HUES48 (cell line): ENCODE measurements at regions not wholly inside any gene's neighbourhood (a gene's known extent, or its start where the extent isn't known, plus 50 kb on each side); places are given as distances from the start of the nearest gene placed in this dataset.
"Not testable (repeated sequence)": the region's sequence is repeated elsewhere in the genome, so short reads cannot be mapped to it uniquely, and the experiment has no call there.

Source experiments
- H3K27ac ChIP-seq: one replicate; pipeline ENCODE4 v1.7.0; 2013; ENCODE audit warnings: low read depth, low read length, inconsistent platforms
- H3K27me3 ChIP-seq: 2 replicates; pipeline ENCODE4 v1.6.1; 2013; ENCODE audit warnings: mild to moderate bottlenecking, low read length; ENCODE audit not compliant: control insufficient read depth, insufficient read depth
- H3K36me3 ChIP-seq: 2 replicates; pipeline ENCODE4 v1.6.1; 2013; ENCODE audit warnings: low read length; ENCODE audit not compliant: control insufficient read depth, insufficient read depth
- H3K4me1 ChIP-seq: 2 replicates; pipeline ENCODE4 v1.6.1; 2013; ENCODE audit warnings: mild to moderate bottlenecking, low read length; ENCODE audit not compliant: control insufficient read depth, insufficient read depth
- H3K4me3 ChIP-seq: 2 replicates; pipeline ENCODE4 v1.5.1; 2013; ENCODE audit warnings: mild to moderate bottlenecking, low read depth, low read length
- H3K9ac ChIP-seq: 2 replicates; pipeline ENCODE4 v1.6.1; 2013; ENCODE audit warnings: mild to moderate bottlenecking, low read depth, low read length, moderate library complexity
- H3K9me3 ChIP-seq: 2 replicates; pipeline ENCODE4 v1.6.1; 2013; ENCODE audit warnings: low read length; ENCODE audit not compliant: control insufficient read depth, insufficient read depth

DNA sequence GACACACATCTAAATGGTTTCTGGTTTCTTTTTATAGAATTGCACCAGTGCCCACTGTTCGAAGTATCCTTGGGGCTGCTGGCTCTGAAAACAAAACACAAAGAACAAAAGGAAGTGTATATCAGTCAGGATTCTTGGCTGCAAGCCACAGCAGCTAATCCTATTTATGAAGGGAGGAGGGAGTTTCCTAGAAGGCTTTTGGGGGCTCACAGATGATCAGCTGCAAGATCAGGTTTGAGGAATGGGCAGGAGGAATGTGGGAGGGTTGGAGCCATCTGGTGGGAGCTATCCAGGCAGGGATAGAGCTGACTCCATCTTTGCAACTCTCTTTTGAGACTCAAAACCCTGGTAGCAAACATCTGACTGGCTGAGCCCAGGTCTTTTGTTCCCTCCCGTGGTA is 118.3 kb upstream of the EEF2KMT start:
- peaks cover 36% of the 10 kb centered on the region for H3K27me3 ChIP-seq

DNA sequence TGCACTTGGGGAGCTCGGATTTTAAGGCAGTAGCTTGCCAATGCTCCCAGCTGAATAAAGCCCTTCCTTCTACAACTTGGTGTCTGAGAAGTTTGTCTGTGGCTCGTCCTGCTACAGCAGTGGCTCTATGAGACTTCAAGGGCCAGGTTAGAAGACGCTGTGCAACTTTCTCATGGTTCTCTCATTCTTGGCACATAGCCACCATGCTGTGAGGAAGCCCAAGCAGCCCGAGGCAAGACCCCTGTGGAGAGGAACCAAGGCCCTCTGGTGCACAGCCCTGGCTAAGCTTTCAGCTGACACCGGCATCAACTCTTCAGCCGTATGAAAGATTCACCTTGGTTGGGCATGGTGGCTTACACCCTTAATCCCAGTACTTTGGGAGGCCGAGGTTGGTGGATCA is 116.9 kb upstream of the EEF2KMT start:
- Histone ChIP-seq H3K4me3 (no peak overlapping the region), H3K9me3 (no peaks in the 10 kb centered on the region; the same call in 1 of the 2 replicates), H3K9ac (no peak overlapping the region), H3K27me3 (peaks cover 43% of the 10 kb centered on the region), H3K36me3 (no peaks in the 10 kb centered on the region), H3K27ac (no peak overlapping the region), H3K4me1 (peaks cover 19% of the 10 kb centered on the region)

More for the DNA sequence above, 118.3 kb upstream of the EEF2KMT start:
- Histone ChIP-seq H3K4me1 (peaks cover 19% of the 10 kb centered on the region), H3K4me3 (no peak overlapping the region), H3K27ac (no peak overlapping the region), H3K36me3 (no peaks in the 10 kb centered on the region), H3K9me3 (no peaks in the 10 kb centered on the region; the same call in 1 of the 2 replicates), H3K9ac (no peak overlapping the region)

DNA sequence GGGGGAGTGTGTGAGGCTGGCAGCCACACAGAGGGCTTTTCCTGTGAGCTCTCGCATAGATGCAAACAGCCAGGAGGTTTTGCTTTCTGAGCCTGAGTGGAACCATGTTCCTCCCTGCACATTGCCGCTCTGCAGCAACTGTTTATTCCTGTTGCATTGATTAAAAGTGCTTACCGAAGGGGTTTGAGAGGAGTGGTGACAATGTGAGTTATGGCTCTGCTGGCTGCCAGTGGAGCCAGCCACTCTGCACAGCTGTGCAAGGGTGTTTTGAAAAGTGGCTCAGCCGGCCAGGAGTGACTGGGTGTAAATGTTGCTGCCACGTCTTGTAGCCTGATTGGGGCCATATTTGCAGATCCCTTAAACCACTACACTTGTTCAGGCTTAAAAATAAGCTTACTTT is 114.9 kb upstream of the EEF2KMT start:
- peaks cover 43% of the 10 kb centered on the region for H3K27me3 ChIP-seq
- not testable (repeated sequence) for H3K36me3 ChIP-seq, H3K9ac ChIP-seq, H3K27ac ChIP-seq, H3K4me3 ChIP-seq, H3K9me3 ChIP-seq
- H3K4me1 ChIP-seq = peaks cover 19% of the 10 kb centered on the region

DNA sequence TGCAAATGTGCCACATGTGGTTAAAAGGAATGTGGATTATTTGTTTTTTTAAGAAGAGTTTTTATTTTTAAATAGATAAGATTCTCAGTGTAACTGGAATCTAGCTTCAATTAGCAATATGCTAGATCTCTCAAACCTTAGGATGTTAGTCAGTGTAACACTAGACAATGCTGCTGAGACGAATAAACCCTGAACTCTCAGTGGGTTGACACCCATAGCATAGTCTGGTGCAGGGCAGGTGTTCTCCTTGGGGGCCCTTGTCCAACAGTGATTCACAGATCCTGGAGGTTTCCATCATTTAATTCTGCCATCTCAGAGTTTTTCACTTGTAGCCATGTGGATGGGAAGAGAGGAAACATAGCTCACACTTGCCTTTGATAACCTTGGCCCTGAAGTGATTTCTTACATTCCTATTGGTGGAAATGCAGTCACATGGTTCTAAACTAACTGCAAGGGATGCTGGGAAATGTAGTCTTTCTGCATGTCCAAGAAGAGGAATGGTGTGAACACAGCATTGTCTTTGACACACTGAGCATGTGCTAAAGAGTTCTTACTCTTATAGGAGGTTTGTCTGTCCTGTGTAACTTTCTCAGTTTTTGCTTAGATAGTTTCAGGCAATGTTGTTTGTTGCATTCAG is 110.4 kb upstream of the EEF2KMT start:
- not testable (repeated sequence) for H3K4me1 ChIP-seq, H3K36me3 ChIP-seq, H3K27ac ChIP-seq, H3K9ac ChIP-seq, H3K9me3 ChIP-seq, H3K4me3 ChIP-seq
- H3K27me3 ChIP-seq = peaks cover 24% of the 10 kb centered on the region

DNA sequence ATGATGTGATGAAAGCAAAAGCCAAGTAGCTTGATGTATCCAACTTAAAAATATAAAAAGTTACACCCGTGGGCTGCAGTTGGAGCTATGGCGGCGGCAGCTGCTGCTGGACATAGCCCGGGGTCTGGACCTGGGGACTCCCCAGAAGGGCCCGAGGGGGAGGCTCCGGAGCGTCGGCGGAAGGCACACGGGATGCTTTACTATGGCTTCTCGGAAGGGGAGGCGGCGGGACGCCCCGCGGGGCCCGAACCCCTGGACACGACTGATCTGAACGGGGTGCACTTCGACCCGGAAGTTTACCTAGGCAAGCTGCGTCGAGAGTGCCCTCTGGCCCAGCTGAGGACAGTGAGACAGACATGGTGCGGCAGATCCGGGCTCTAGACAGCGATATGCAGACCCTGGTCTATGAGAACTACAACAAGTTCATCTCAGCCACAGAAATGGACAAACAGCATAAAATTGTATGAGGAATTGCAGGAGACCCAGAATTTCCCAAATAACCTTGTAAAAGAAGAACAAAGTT is 109.5 kb upstream of the EEF2KMT start:
- Histone ChIP-seq H3K4me1 (0 out of 2 replicates have a peak, but pooled peaks cover 2% of the 10 kb centered on the region), H3K36me3 (no peaks in the 10 kb centered on the region), H3K27ac (no peak overlapping the region), H3K27me3 (peaks cover 17% of the 10 kb centered on the region), H3K9ac (no peak overlapping the region), H3K9me3 (no peaks in the 10 kb centered on the region; the same call in 1 of the 2 replicates), H3K4me3 (no peak overlapping the region)

DNA sequence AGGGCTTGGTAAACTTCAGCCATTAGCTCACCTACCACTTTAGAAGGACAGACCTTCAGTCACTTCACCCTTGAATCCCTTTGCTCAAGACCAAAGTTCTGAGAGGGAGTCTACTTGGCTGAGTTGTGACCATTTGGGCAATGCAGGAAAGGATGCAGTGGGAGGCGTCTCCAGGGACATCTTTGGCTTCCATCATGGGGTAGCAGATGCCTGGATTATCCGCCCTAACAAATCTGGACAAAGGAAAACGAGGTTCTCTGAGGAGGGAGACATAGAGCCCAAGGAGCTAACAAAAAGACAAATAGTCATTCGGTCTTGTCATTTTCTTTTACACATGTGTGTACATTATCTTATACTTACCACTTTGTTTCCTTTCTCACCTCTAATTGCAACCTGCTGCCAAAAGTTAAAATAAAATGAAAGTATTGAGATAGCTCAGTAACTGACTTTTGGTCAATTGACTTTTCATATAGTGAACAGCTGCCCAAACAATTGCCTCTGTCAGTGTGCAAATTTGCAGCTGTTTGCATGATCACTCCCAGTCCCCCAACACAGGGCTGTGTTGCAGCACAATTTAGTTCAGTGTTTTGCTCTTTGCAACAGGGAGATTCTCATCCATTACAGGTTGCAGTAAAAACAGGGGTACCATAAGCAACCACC is 108.9 kb upstream of the EEF2KMT start:
- H3K9ac ChIP-seq = no peak overlapping the region
- H3K4me3 ChIP-seq = no peak overlapping the region
- H3K27ac ChIP-seq = no peak overlapping the region
- no peaks in the 10 kb centered on the region for H3K4me1 ChIP-seq
- peaks cover 11% of the 10 kb centered on the region for H3K27me3 ChIP-seq
- no peaks in the 10 kb centered on the region for H3K36me3 ChIP-seq
- no peaks in the 10 kb centered on the region; the same call in 1 of the 2 replicates for H3K9me3 ChIP-seq

DNA sequence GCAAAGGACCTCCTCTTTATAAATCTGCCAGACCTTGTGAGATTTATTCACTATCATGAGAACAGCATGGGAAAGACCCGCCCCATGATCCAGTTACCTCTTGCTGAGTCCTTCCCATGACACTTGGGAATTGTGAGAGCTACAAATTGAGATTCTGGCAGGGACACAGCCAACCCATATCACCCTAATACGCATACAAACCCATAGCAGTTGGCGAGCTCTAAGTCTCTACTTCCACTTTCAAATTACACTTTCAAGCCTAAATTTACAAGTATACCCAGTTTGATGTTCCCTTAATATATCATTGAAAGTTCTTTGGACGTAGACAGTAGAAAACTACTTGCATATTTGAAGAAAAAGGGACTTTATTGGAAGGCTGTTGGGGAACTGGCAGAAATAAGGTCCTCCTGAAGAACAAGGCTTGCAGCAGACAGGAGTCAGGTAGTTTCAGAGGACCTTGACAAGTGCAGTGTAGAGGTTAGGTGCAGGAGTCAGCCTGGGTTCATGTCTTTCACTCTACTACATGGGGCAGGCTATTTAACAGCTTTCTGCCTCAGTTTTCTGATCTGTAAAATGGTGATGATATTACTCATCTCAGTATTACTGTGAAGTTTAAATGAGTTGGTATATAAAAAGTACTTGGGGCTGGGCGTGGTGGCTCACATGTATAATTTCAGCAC is 107.9 kb upstream of the EEF2KMT start:
- no peaks in the 10 kb centered on the region; the same call in 1 of the 2 replicates for H3K9me3 ChIP-seq
- H3K4me3 ChIP-seq = no peak overlapping the region
- H3K27me3 ChIP-seq = peaks cover 3% of the 10 kb centered on the region; the same call in 1 of the 2 replicates
- H3K9ac ChIP-seq = no peak overlapping the region
- no peaks in the 10 kb centered on the region for H3K36me3 ChIP-seq
- no peak overlapping the region for H3K27ac ChIP-seq
- no peaks in the 10 kb centered on the region for H3K4me1 ChIP-seq

DNA sequence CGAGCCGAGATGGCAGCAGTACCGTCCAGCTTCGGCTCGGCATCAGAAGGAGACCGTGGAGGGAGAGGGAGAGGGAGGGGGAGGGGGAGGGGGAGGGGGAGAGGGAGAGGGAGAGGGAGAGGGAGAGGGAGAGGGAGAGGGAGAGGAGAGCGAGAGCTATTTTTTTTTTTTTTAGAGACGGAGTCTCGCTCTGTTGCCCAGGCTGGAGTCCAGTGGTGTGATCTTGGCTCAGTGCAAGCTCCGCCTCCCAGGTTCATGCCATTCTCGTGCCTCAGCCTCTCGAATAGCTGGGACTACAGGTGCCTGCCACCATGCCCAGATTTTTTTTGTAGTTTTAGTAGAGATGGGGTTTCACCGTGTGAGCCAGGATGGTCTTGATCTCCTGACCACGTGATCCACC is 106.1 kb upstream of the EEF2KMT start:
- not testable (repeated sequence) for H3K9me3 ChIP-seq, H3K36me3 ChIP-seq, H3K27me3 ChIP-seq, H3K9ac ChIP-seq, H3K4me3 ChIP-seq, H3K4me1 ChIP-seq, H3K27ac ChIP-seq

DNA sequence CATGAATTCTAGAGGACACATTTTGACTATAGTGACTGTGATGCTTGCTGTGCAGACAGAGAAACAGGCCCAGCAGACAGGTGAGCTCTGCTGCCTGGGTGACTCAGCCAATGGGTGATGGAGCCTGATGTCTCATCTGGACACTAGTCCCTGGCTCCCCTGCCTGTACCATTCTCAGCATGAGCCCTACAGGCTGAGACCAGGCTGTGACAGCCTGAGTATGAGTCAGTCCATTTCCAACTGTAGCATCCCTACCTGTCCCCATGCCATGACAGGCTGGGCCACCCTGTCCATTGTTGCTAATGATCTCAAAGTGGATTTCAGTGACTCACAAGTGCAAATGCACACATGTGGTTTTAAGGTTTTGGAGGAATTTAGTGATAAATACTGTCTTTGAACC is 102.5 kb upstream of the EEF2KMT start:
- H3K27me3 ChIP-seq = no peaks in the 10 kb centered on the region
- H3K9ac ChIP-seq = no peak overlapping the region
- no peaks in the 10 kb centered on the region for H3K36me3 ChIP-seq
- H3K4me1 ChIP-seq = no peaks in the 10 kb centered on the region
- H3K4me3 ChIP-seq = no peak overlapping the region
- H3K9me3 ChIP-seq = no peaks in the 10 kb centered on the region; the same call in 1 of the 2 replicates
- H3K27ac ChIP-seq = no peak overlapping the region

DNA sequence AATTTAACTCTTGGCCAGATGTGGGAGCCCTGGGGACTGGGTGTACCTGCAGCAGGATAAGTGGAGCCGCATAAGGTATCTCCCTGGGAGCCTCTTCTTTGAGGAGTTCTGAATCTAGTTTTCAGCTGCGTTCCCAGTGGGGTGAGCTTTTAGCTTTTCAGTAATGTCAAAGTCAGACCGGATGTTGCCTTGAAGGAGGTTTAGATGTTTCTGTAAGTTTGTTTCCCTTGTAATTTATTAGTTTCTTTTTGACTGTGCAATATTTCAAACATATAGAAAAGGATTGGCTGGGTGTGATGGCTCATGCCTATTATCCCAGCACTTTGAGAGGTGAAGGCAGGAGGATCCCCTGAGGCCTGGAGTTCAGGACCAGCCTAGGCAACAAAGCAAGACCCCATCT is 98.6 kb upstream of the EEF2KMT start:
- H3K4me3 ChIP-seq = no peak overlapping the region
- H3K4me1 ChIP-seq = no peaks in the 10 kb centered on the region
- H3K36me3 ChIP-seq = no peaks in the 10 kb centered on the region
- no peak overlapping the region for H3K27ac ChIP-seq
- H3K9ac ChIP-seq = no peak overlapping the region
- no peaks in the 10 kb centered on the region for H3K27me3 ChIP-seq
- H3K9me3 ChIP-seq = no peaks in the 10 kb centered on the region

DNA sequence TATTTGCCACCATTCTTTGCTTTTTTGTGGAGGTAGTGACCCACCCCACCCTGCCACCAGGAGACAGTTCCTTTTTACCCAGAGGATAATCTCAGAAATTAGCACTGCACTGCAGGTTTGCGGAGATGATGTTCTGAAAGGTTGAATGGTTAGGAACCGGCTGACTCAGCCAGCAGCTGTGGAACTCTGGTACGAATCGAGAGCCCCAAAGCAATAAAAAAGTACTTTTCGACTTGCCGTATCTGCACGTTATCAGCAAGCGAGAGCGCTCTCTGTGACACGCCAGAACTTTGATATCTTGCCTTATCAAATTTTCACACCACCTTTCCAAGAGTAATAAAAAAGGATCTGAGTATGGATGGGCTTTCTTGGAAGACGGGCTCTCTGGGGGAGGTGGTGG is 96.3 kb upstream of the EEF2KMT start:
- Histone ChIP-seq H3K9ac (no peak overlapping the region), H3K27me3 (no peaks in the 10 kb centered on the region), H3K27ac (no peak overlapping the region), H3K9me3 (no peaks in the 10 kb centered on the region), H3K36me3 (no peaks in the 10 kb centered on the region), H3K4me1 (peaks cover 5% of the 10 kb centered on the region), H3K4me3 (no peak overlapping the region)
